ENCODE measurements at regions not wholly inside any gene's neighbourhood (a gene's known extent, or its start where the extent isn't known, plus 50 kb on each side); places are given as distances from the start of the nearest gene placed in this dataset.

DNA sequence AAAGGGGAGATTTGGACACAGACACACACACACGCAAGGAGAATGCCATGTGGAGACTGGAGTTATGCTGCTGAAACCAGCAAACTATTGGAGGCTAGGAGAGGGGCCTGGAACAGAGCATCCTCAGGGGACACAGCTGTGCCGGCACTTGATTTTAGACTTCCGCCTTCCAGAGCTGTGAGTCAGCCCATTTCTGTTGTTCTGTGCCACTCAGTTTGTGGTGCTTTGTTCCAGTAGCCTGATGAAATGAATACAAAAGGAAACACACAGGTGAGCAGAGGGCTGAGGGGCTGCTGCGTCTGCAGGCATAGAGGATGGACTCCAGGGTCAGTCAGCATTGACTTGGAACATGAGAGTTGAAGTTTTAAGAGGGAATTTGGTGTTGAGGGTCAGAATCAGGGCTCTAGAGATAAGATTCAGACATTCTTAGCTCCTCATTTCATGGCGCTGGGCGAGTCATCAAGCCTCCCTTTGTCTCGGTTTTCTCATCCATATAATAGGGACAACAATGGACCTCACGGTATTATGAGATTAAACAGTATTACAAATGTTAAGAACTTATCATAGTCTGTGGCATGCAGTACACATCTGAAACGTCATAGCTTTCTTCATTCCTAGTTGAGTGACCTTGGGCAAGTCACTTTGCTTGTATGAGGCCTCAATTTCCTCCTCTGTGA, 191.0 kb downstream of the MIAT start:
- no peak for DNase-seq

DNA sequence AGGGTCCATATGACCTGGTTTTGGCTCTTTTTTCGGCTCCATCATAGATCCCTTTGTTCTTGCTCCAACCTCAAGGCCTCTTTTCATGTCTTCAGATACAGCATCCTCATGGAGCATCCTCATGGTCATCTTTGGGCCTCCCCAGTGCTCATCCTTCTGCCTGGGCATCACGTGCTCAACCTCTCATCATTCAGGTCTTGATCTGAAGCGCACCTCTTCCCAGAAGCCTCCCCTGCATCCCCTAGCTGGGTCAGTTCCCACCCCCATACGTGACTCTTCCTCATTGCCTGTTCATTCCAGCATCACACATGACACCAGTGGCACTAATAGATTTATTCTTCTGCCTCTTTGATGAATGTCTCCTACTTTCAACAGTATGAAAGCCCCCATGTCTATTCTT, 192.2 kb downstream of the MIAT start:
- DNase-seq, result no peak

DNA sequence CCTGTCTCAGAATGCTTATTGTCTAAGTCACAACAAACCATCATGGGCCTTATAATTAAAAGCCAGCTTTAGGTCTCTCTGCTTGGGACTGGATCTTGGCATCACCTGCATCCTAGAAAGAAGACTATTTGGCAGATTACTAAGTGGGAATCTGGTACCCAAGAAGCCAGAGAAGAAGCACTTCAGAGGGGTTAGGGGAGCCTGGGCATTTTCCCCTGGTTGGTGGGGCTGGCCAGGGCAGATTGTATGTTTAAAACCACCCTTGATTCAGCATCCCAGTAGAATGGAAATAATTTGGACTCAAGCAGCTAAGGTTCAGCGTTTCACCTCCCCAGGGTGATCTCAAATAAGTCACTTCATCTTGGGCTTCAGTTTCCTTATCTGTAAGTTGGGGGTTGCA, 193.7 kb downstream of the MIAT start:
- no peak for DNase-seq

DNA sequence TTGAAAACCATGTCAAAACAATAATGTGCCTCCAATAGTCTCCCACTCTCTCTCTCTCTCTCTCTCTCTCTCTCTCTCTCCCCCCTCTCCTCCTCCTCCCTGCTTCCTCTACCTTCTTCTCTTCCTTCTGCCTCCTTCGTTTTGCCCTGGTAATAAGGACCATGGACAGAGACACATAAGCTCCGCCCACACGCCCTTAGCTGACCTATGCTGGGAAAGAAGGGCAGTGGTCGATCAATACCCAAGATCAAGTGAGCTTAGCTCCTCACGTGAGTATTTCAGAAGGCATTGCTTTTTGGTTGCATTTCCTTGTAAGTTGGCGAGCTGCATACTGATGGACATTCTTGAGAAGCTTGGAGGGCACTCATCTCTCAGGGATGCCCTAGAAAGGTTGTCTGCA, 194.8 kb downstream of the MIAT start:
- DNase-seq, result no peak

DNA sequence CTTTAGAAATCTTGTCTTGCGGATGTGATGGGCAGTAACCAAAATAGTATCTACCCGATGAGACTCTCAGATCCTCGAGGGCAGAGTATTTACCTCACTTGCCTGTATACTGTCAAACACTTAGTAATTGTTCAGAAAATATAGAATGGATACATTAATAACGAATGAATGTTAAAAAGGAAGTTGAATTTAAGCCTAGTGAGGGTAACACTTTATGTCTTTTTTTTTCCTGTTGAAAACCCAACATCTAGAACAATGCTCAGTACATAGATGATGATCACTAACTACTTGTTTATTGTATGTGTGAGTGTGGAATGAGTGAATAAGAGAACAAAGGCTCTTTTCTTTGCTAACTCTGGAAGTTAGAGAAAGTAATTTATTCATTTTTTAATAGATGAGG, 195.7 kb downstream of the MIAT start:
- no peak for DNase-seq

DNA sequence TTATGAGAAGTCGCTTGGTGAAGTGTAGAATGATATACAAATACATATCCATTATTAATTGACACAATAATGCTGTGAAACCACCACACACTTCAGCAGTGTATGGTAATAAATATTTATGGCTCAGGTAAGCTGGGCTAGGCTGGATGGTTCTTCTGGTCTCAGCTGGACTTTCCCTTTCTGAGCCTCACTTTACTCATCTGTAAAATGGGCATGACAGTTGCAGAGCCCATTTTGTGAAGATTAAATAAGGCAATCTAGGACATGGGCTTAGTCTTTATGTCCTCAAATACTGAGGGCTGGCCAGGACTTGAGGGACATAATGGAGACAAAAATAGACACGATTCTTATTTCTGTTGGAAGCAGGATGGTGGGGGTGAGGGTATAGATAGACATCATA, 196.1 kb downstream of the MIAT start:
- DNase-seq, result no peak

DNA sequence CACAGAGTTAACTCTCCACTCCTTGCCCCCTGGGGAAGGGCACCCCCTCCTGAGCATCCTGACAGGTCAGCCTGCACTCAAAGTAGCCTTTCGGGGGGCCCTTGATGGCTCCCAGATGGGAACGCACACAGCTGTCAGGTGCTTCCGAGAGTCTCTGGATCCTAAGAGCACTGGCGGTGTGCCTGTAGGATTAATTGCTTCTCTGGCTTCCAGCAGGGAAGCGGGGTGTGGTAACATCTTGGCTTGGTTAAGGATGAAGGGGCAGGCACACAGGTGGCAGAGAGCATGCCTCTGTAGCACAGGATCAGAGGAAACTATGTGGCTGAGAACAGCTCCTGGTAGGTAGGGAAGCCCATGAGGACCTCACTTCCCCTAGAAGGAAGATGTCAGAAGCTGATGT, 199.8 kb downstream of the MIAT start:
- no peak for DNase-seq

DNA sequence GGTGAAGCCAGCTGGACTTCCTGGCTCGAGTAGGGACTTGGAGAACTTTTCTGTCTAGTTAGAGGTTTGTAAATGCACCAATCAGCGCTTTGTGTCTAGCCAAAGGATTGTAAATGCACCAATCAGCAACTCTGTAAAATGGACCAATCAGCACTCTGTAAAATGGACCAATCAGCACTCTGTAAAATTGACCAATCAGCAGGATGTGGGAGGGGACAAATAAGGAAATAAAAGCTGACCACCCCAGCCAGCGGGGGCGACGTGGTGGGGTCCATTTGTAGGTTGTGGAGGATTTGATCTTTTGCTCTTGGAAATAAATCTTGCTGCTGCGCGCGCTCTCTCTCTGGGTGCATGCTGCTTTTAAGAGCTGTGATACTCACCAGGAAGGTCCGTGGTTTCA, 202.9 kb downstream of the MIAT start:
- no peak for DNase-seq

DNA sequence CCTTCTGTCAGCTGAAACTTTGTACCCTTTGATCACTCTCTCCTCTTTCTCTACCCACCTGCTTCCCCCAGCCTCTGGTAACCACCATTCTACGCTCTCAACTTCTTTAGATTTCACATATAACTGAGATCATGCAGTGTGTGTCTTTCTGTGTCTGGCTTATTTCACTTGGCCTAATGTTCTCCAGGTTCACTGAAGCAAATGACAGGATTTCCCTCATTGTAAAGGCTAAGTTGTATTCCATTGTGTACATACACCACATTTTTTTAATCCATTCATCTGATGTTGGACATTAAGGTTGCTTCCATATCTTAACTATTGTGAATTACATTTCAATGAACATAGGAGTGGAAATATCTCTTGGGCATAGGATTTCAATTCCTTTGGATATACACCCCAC, 207.6 kb downstream of the MIAT start:
- no peak for DNase-seq

DNA sequence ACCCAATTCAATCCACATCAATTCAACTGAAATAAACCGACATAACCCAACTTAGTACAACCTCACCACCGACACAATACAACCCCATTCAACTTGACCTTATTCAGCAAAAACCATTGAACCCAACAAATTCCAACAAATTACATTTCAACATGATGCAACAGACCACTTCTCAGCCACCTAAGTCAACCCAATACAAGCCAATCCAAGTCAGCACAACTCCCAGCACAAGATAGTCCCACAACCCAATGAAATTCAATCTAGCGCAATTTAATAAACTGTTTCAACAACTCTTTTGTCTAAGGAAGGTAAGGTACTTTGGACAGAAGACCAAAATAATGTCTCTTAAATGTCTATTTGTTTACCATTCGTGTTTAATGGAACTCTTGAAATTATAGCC, 226.0 kb downstream of the MIAT start:
- no peak for DNase-seq

DNA sequence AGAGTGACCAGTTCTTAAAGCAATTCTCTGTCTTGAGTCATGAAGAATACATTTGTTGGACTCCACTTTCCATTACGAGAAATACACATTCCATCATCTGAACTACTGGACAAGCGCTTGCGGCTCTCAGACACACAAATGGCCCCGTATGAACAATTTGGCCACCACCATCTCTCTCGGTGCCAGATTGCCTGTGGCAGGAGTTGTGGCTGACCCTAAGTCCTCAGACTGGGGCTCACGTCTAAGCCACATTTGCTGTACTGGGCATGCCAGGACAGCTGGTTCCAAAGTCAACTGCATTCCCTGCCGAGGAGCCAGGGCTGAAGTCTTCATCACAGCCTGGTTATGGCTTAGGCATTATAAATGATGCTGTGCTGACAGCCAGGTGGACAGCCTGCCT, 227.5 kb downstream of the MIAT start:
- no peak for DNase-seq

DNA sequence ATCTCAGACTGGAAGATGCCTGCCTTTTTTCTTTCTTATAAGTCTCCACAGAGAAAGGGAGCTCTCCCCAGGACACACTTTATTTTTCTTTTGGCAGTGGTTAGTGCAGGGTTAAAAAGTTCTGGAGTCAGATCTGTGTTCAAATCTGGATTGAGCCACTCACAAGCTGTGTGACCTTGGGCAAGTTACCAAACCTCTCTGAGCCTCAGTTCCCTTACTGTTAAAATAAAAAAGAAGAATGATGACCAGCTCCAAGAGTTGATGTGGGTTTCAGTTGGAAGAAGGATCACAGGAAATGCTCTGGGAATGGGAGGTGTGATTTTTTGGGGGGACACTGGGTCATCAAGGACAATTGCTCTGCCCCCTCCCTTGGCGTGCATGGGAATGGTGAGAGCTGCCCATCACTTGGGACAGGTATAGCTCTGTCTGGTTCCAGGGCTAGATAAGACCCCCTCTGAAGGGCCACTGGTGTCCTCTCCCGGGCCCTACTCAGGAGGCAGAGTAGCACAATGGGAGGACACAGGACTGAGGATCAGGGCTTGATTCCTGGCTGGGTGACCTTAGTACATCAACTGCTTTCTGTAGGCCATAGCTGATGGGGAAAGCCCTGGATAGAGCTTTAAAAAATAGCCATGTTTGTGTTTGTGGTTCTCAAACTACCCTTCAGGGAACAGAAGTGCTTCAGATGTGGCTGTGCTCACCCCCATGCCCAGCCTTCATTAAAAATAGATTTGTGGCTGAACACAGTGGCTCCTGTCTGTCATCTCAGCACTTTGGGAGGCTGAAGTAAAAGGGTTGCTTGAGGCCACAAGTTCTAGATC, 228.3 kb downstream of the MIAT start:
- DNase-seq, result no peak

DNA sequence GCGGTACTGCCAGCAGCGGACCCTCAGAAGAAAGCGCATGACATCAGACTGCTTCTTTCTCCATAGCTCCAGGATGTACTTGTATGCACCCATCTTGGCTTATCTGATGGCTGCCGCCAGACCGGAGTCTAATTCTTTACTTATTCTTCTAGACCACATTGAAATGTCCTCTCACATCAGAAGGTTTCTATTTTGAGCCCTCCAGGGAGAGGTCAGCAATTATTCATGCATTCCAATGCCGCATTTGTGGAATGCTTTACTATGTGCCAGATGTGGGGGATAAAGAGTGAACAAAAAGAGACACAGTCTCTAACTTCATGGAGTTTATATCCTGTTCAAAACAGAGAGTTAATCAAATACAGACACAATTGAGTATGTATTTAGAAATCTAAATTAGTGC, 230.1 kb downstream of the MIAT start:
- no peak for DNase-seq

DNA sequence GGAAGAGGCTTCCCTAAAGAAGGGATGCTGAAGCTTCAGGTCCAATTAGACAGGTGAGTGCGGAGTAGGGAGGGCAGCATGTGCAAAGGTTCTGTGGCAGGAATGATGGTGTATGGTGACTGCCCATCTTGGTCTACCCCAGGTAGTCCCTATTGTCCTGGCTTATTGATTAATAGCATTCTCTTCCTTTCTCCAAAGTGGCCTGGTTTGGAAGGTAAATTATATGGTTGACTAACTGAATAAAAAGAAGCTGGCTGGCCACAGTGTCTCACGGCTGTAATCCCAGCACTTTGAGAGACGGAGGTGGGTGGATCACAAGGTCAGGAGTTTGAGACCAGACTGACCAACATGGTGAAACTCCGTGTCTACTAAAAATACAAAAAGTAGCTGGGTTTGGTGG, 230.5 kb downstream of the MIAT start:
- no peak for DNase-seq

DNA sequence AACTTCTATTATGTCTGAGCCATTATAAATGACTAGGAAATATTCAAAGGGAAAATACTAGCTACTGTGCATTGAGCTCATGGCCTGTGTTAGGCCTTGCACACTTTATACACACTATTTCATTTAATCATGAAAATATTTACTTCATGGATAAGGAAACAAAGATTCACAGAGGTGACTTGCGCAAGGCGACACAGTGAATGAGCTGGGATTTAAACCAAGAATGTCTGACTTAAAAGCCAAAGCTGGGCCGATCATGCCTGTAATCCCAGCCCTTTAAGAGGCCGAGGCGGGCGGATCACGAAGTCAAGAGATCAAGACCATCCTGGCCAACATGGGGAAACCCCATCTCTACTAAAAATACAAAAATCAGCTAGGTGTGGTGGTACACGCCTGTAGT, 231.5 kb downstream of the MIAT start:
- no peak for DNase-seq

DNA sequence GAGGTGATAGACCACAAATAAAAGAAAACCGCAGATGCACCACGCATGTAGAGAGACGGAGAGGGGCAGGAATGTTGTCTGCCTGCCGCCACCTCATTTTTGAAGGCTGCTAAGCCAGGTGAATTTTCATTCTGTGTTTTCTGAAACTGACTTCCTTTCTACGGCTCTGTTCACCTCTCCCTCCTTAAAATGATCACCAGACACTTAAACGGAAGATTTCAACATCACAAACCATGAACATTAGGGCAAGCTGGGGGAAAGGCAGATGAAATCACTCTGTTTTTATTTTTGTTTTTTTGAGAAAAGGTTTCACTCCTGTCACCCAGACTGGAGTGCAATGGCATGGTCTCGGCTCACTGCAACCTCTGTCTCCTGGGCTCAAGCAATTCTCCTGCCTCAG, 232.4 kb downstream of the MIAT start:
- no peak for DNase-seq

DNA sequence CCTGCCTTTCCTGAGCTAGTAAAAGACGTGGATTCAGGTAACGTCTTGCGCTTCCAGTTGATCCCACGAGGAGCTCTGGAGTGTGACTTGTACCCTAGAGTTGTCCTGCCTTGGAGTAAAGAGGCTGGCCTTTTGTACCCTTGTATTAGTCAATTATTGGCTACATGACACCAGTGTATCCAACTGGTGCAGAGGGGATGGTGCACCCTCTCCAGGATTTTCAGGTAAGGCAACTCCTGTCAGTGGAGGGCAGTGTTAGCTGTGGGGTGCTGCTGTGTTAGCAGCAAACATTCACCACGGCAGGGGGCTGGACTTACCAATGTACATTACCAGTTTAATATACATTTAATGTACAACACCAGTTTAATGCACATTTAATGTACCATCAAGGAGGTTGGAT, 233.5 kb downstream of the MIAT start:
- no peak for DNase-seq

DNA sequence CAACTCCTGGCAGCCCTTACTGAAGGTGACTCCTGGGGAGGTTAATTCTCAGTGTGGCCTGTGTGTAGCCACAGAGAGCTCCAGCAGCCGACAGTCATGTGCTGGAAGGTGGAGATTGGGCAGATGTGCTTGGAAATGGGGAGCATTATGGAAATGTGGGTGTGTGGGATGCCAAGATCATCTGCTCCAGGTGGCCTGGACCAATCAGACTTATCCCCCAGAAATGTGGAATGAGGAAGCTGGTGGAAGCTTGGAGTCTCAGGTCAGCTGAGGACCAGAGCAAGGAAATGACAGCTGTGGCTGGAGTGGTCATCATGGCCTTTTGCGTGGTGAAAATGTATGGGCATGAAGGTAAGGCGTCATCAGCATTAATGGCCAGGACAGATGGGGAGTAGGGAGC, 234.0 kb downstream of the MIAT start:
- DNase-seq, result no peak

DNA sequence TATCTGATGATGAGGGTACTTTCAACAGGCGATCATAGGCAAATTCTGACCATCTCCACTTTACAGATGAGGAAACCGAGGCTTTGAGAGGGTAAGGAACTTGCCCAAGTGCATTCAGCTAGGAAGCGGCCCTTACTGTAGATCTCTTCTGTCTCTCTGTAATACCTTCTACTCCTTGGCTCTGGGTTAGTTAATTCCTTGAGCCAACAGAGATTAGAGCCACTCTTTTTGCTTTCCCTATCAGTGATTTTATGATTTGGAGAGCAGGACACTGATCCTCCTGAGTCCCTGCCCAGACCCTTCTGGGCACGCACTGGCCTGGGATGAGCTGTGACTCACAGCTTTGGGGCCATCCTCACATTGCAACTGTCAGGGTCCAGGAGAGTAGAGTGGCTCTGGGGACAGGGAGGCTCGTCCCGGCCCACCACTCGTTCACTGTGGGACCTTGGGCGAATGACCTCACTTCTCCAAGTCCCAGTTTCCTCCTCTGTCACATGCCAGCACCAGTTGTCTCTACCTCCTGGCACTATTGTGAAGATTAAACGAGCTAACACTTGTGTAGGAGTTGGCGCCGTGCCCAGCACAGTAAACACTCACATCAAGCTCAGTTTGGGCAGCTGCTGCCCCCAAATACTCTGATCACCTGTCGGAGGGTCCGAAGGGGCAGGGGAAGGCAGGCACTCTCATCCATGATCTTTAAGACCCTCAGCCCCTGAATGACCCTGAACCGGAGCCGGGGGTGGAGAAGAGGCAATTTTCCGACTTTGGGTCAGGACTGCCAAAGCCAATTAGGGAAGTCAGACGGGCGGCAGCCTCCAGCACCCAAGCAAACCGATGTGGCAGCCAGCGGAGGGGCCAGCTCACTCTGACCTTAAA, 235.0 kb downstream of the MIAT start:
- DNase-seq, result no peak

DNA sequence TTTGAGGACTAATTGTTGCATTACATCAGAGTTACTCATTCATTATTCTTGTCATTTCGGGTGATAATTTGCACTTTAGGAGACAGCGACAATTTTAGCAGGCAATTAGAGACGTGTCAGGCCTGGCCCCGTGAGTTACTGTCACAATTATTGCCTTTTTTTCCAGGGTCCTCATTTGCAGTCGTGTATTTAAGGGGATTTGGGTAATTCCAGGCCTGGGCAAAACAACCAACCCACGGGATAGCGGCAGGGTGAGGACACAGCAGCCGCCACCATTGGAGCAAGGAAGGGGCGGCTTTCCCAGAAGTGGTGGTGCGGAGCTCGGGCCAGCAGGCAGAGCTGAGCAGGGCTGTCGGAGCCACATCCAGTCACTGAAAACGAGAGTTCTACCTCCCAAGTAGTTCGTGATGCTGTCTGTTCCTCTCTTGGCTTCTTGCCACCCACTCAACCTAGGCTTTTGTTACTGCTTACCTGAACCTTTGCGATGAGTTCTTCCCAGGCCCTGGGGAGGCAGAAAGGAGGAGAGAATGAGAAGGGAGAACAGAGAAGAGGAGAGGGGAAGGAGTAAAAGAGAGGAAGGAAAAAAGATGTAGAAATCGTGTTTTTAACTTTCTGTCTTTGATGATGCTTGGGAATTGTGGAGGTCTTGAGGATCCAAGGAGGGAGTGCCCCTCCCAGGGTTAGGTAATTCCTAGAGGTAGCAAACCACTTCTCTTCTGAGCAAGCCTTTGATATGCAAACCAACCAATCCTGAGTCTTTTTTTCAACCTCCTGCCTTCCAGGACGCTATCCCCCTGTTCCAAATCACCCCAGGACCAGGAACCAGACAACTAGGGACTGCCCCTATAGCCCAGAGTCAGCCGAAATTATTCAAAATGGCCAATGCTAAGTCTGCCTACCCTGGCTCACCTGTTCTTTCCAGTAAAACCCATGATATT, 236.1 kb downstream of the MIAT start:
- DNase-seq, result no peak

DNA sequence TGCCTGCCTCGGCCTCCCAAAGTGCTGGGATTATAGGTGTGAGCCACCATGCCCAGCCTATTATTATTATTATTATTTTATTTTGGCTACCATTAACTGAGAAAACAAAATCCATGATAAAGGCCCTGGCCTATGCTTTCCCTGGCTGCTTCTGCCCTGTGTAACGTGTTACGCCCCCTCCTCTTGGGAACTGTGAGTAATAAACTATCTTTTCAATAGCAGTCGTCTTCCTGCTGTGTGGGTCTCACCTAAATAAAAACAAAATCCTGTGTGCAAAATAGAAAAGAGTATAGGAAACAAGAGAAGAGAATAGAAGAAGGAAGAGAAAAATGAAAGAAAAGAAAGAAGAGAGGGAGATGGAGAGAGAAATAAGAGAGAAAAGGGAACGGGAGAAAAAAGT, 237.0 kb downstream of the MIAT start:
- no peak for DNase-seq

DNA sequence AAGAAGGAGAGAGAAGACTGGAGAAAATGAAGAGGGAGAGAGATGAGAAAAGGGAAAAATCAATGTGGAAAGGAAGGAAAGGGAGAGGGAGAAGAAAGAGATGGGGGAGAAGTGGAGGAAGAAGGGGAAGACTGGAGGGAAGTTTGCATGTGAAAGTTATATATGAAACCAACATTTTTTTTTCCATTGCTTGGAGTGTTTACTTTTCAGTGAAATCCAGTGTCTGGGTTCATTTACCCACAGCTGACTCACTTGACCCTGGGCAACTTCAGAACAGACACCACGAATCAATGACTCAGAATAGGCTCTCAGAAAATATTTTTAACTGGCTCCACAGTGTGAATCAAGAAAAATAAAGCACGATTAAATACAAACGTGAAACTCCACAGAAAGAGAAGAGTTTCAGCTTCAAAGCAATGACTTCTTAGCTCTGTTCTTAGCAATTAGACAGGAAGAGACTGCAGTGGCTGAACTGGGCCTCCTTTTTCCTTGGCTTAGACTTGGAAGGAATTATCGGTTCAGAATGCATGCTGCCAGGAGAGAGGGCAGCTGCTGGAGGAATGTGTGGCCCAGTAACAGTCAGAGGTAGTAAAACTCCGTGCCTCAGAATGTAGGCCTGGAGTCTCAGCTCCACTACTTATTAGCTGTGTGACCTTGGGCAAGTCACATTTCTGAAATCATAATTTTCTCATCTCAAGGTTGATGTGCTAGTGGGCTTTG, 237.5 kb downstream of the MIAT start:
- no peak for DNase-seq

Measured in activated naive CD4-positive, alpha-beta T cell treated with Interleukin-2 at 50 U/mL for 16 hours (primary cell).